ENCODE measurements at regions not wholly inside any gene's neighbourhood (a gene's known extent, or its start where the extent isn't known, plus 50 kb on each side); places are given as distances from the start of the nearest gene placed in this dataset.

- TF ChIP-seq CTCF (IDR thresholded peaks at IDR 0.05; ENCODE audit: low read length) (no peak), EZH2 (IDR thresholded peaks at IDR 0.05; ENCODE audit: borderline replicate concordance, low read length) (no peak)
These were observed 470.2 kb upstream of the HSF2 start for GRCh38 chr6:121929301-121929700.

All from OCI-LY1 (cell line).